WTC11 (cell line): ENCODE measurements at regions not wholly inside any gene's neighbourhood (a gene's known extent, or its start where the extent isn't known, plus 50 kb on each side); places are given as distances from the start of the nearest gene placed in this dataset.

Source experiments
- ATAC-seq: fragments of 200-7000 bp; cut with Tn5 transposase; 2 replicates; pipeline ENCODE4 v1.10.0; 2021; ENCODE audit warnings: mild to moderate bottlenecking, moderate library complexity
- CTCF ChIA-PET: fragments of 300-600 bp; sonication (Branson Sonifier 250); formaldehyde crosslinking; loops from one replicate; lab custom pipeline; 2021; ENCODE audit warnings: antibody characterized with exemption; lab: Charles Lee
- POLR2A ChIA-PET: fragments of 350-600 bp; sonication (Branson Sonifier 250); formaldehyde crosslinking; loops from one replicate; lab custom pipeline; 2021; ENCODE audit warnings: antibody characterized with exemption; lab: Charles Lee
- DNase-seq: peaks from one replicate; pipeline ENCODE4 v3.0.0; 2021; ENCODE audit warnings: low spot score
- H3K27ac Mint-ChIP-seq: 2 replicates; pipeline ENCODE4 v1.8.0; 2021; ENCODE audit warnings: mixed read lengths
- H3K27me3 Mint-ChIP-seq: 2 replicates; pipeline ENCODE4 v1.8.0; 2021; ENCODE audit warnings: low read depth, mild to moderate bottlenecking, moderate library complexity, mixed read lengths
- H3K36me3 Mint-ChIP-seq: 2 replicates; pipeline ENCODE4 v1.8.0; 2021; ENCODE audit warnings: mixed read lengths
- H3K4me1 Mint-ChIP-seq: 2 replicates; pipeline ENCODE4 v1.8.0; 2022; ENCODE audit warnings: mixed read lengths
- H3K4me3 Mint-ChIP-seq: 2 replicates; pipeline ENCODE4 v1.8.0; 2021; ENCODE audit warnings: mild to moderate bottlenecking, moderate library complexity, mixed read lengths
- H3K9me3 Mint-ChIP-seq: 2 replicates; pipeline ENCODE4 v1.8.0; 2021; ENCODE audit warnings: mixed read lengths
- ATF1 ChIP-seq: sonication (generic); formaldehyde crosslinking; IDR thresholded peaks from 2 replicates; pipeline ENCODE4 v1.8.1; 2023; ENCODE audit warnings: mild to moderate bottlenecking, moderate library complexity, missing genetic modification reagents
- ELF4 ChIP-seq: sonication (generic); formaldehyde crosslinking; IDR thresholded peaks from 2 replicates; pipeline ENCODE4 v1.8.1; 2022; ENCODE audit warnings: low read depth, mild to moderate bottlenecking, moderate library complexity, missing genetic modification reagents
- EMX1 ChIP-seq: fragments of 250-450 bp; sonication (Bioruptor Pico); IDR thresholded peaks from 2 replicates; pipeline ENCODE4 v1.8.0; 2021; ENCODE audit warnings: mild to moderate bottlenecking
- ETV6 ChIP-seq: sonication (generic); formaldehyde crosslinking; IDR thresholded peaks from 2 replicates; pipeline ENCODE4 v1.8.1; 2022; ENCODE audit warnings: mild to moderate bottlenecking, missing genetic modification reagents
- FOXP1 ChIP-seq: sonication (generic); formaldehyde crosslinking; IDR thresholded peaks from 2 replicates; pipeline ENCODE4 v1.8.0; 2022; ENCODE audit warnings: missing genetic modification reagents, mild to moderate bottlenecking, moderate library complexity, borderline replicate concordance
- NFE2L1 ChIP-seq: sonication (generic); formaldehyde crosslinking; IDR thresholded peaks from 2 replicates; pipeline ENCODE4 v1.8.1; 2023; ENCODE audit warnings: missing genetic modification reagents
- NFYB ChIP-seq: sonication (generic); formaldehyde crosslinking; conservative IDR thresholded peaks from 2 replicates; pipeline ENCODE4 v1.8.0; 2022; ENCODE audit warnings: low read depth, missing genetic modification reagents
- SMAD4 ChIP-seq: sonication (generic); formaldehyde crosslinking; IDR thresholded peaks from 2 replicates; pipeline ENCODE4 v1.8.0; 2022; ENCODE audit warnings: mild to moderate bottlenecking, missing genetic modification reagents
- TEAD1 ChIP-seq: sonication (generic); formaldehyde crosslinking; IDR thresholded peaks from 2 replicates; pipeline ENCODE4 v1.8.0; 2022; ENCODE audit warnings: mild to moderate bottlenecking, missing genetic modification reagents
- ZNF138 ChIP-seq: sonication (generic); formaldehyde crosslinking; conservative IDR thresholded peaks from 2 replicates; pipeline ENCODE4 v1.8.1; 2022; ENCODE audit warnings: mild to moderate bottlenecking, moderate library complexity, missing genetic modification reagents
- ZNF263 ChIP-seq: sonication (generic); formaldehyde crosslinking; IDR thresholded peaks from 2 replicates; pipeline ENCODE4 v1.8.1; 2022; ENCODE audit warnings: low read depth, mild to moderate bottlenecking, moderate library complexity, missing genetic modification reagents
- ZNF416 ChIP-seq: fragments of 250-450 bp; sonication (Bioruptor Pico); IDR thresholded peaks from 2 replicates; pipeline ENCODE4 v1.9.0; 2021; ENCODE audit warnings: mild to moderate bottlenecking, inconsistent platforms
- TF ChIP-seq, protein P1 (sequence below): sonication (generic); formaldehyde crosslinking; IDR thresholded peaks from 2 replicates; pipeline ENCODE4 v1.8.0; 2022; ENCODE audit warnings: missing genetic modification reagents
- TF ChIP-seq, protein P2 (sequence below): sonication (generic); formaldehyde crosslinking; IDR thresholded peaks from 2 replicates; pipeline ENCODE4 v1.8.1; 2022; ENCODE audit warnings: low read depth, mild to moderate bottlenecking, moderate library complexity, missing genetic modification reagents, borderline replicate concordance
- TF ChIP-seq, protein P3 (sequence below): sonication (generic); formaldehyde crosslinking; conservative IDR thresholded peaks from 2 replicates; pipeline ENCODE4 v1.8.1; 2022; ENCODE audit warnings: mild to moderate bottlenecking, missing genetic modification reagents
- TF ChIP-seq, protein P4 (sequence below): sonication (generic); formaldehyde crosslinking; IDR thresholded peaks from 2 replicates; pipeline ENCODE4 v1.8.1; 2023; ENCODE audit warnings: mild to moderate bottlenecking, missing genetic modification reagents, moderate library complexity
- TF ChIP-seq, protein P5 (sequence below): sonication (generic); formaldehyde crosslinking; IDR thresholded peaks from 2 replicates; pipeline ENCODE4 v1.8.1; 2022; ENCODE audit warnings: missing genetic modification reagents, borderline replicate concordance
- TF ChIP-seq, protein P6 (sequence below): fragments of 250-450 bp; sonication (Bioruptor Pico); IDR thresholded peaks from 2 replicates; pipeline ENCODE4 v1.9.0; 2021; ENCODE audit warnings: mild to moderate bottlenecking
- TF ChIP-seq, protein P7 (sequence below): sonication (generic); formaldehyde crosslinking; IDR thresholded peaks from 2 replicates; pipeline ENCODE4 v1.8.1; 2023; ENCODE audit warnings: mild to moderate bottlenecking, missing genetic modification reagents
- TF ChIP-seq, protein P8 (sequence below): sonication (generic); formaldehyde crosslinking; IDR thresholded peaks from 2 replicates; pipeline ENCODE4 v1.8.1; 2023; ENCODE audit warnings: mild to moderate bottlenecking, missing genetic modification reagents, moderate library complexity

DNA sequence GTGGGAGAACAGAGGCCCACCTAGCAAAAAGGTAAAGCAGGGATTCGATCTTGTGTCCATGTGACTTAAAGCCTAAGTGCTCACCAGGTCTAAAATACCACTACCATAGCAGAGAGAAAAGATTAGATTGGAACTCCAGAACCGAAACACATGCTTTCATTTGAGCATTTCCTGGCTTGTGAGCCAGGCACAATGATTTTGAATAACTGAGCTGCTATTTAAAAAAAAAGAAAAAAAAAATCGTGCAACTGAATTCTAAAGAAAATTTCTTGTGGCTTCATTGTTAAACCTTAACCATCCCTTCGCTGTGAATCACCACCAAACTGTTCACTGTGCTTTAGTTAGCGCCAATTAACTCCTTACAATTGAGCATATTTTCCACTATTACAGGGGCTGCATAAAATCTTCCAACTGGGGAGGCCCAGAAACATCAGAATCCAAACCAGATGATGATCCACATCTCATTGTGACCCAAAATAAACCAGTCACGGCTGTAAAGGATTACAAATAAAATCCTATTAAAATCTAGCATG lies 366.4 kb upstream of the ERCC4 start (continued):
- TF ChIP-seq, protein P1, sequence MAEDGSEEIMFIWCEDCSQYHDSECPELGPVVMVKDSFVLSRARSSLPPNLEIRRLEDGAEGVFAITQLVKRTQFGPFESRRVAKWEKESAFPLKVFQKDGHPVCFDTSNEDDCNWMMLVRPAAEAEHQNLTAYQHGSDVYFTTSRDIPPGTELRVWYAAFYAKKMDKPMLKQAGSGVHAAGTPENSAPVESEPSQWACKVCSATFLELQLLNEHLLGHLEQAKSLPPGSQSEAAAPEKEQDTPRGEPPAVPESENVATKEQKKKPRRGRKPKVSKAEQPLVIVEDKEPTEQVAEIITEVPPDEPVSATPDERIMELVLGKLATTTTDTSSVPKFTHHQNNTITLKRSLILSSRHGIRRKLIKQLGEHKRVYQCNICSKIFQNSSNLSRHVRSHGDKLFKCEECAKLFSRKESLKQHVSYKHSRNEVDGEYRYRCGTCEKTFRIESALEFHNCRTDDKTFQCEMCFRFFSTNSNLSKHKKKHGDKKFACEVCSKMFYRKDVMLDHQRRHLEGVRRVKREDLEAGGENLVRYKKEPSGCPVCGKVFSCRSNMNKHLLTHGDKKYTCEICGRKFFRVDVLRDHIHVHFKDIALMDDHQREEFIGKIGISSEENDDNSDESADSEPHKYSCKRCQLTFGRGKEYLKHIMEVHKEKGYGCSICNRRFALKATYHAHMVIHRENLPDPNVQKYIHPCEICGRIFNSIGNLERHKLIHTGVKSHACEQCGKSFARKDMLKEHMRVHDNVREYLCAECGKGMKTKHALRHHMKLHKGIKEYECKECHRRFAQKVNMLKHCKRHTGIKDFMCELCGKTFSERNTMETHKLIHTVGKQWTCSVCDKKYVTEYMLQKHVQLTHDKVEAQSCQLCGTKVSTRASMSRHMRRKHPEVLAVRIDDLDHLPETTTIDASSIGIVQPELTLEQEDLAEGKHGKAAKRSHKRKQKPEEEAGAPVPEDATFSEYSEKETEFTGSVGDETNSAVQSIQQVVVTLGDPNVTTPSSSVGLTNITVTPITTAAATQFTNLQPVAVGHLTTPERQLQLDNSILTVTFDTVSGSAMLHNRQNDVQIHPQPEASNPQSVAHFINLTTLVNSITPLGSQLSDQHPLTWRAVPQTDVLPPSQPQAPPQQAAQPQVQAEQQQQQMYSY (CRISPR knock-in tag): no peak
- TF ChIP-seq FOXP1 (CRISPR knock-in tag): no peak
- TF ChIP-seq, protein P2, sequence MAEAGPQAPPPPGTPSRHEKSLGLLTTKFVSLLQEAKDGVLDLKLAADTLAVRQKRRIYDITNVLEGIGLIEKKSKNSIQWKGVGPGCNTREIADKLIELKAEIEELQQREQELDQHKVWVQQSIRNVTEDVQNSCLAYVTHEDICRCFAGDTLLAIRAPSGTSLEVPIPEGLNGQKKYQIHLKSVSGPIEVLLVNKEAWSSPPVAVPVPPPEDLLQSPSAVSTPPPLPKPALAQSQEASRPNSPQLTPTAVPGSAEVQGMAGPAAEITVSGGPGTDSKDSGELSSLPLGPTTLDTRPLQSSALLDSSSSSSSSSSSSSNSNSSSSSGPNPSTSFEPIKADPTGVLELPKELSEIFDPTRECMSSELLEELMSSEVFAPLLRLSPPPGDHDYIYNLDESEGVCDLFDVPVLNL: no peak
- no peak for TF ChIP-seq ATF1
- TF ChIP-seq ZNF263 (CRISPR knock-in tag): no peak
- no peak for TF ChIP-seq NFE2L1 (CRISPR knock-in tag)

DNA sequence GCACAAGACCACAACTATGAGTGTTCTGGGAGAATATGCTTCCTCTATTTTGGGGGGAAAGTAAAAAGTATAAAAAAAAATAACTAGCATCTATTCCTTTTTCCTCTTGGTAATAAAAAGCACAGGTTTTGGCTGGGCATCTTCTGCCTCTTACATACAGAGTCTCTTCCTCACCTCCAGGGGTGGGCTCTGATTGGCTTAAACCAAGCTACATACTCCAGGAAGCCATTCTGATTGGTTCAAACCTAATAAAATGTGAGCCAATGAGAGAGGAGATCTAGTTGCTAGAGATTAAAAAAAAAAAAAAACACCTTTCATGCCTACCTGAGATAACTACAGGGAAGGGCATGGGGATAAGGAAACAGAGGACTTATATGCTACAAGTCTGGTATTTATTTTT lies 365.9 kb upstream of the ERCC4 start:
- Mint-ChIP-seq H3K9me3 (no peaks in the 10 kb centered on the region), H3K4me1 (peaks cover 32% of the 10 kb centered on the region), H3K27ac (no peak overlapping the region), H3K4me3 (no peak overlapping the region), H3K27me3 (no peaks in the 10 kb centered on the region), H3K36me3 (no peaks in the 10 kb centered on the region)
- CTCF ChIA-PET: interaction anchor here (0.9 kb wide), 1 partner anchor 312 kb away, joined by 3 read pairs; no protein-coding TSS in a partner anchor
- ATAC-seq: no peak
- TF ChIP-seq, protein P3, sequence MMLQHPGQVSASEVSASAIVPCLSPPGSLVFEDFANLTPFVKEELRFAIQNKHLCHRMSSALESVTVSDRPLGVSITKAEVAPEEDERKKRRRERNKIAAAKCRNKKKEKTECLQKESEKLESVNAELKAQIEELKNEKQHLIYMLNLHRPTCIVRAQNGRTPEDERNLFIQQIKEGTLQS: no peak
- TF ChIP-seq, protein P4, sequence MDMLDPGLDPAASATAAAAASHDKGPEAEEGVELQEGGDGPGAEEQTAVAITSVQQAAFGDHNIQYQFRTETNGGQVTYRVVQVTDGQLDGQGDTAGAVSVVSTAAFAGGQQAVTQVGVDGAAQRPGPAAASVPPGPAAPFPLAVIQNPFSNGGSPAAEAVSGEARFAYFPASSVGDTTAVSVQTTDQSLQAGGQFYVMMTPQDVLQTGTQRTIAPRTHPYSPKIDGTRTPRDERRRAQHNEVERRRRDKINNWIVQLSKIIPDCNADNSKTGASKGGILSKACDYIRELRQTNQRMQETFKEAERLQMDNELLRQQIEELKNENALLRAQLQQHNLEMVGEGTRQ (CRISPR knock-in tag): no peak
- no peak for TF ChIP-seq ZNF138 (CRISPR knock-in tag)
- TF ChIP-seq ELF4 (CRISPR knock-in tag): no peak
- TF ChIP-seq NFE2L1 (CRISPR knock-in tag): no peak
- no peak for TF ChIP-seq EMX1
- no peak for TF ChIP-seq ZNF416 (CRISPR knock-in tag)
- TF ChIP-seq NFYB: no peak
- POLR2A ChIA-PET: no interaction called here
- DNase-seq: no peak

DNA sequence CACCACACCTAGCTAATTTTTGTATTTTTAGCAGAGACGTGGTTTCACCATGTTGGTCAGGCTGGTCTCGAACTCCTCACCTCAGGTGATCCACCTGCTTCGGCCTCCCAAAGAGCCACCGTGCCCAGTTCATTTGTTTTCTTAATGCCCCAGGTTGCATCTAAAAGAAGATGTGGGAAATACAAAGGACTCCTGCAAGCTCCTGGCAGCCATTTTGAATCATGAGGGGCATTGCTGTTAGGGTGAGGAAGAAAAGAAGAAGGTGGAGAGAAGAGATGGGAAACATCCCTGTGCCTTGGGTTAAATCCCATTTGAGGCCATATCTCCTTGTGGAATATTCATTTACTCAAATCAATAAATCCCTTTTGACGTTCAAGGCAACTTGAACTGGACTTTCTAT lies 365.3 kb upstream of the ERCC4 start:
- no peaks in the 10 kb centered on the region for H3K36me3 Mint-ChIP-seq
- no peak for ATAC-seq
- POLR2A ChIA-PET: no interaction called here
- H3K27me3 Mint-ChIP-seq: no peaks in the 10 kb centered on the region
- no peak overlapping the region for H3K4me3 Mint-ChIP-seq
- TF ChIP-seq, protein P5, sequence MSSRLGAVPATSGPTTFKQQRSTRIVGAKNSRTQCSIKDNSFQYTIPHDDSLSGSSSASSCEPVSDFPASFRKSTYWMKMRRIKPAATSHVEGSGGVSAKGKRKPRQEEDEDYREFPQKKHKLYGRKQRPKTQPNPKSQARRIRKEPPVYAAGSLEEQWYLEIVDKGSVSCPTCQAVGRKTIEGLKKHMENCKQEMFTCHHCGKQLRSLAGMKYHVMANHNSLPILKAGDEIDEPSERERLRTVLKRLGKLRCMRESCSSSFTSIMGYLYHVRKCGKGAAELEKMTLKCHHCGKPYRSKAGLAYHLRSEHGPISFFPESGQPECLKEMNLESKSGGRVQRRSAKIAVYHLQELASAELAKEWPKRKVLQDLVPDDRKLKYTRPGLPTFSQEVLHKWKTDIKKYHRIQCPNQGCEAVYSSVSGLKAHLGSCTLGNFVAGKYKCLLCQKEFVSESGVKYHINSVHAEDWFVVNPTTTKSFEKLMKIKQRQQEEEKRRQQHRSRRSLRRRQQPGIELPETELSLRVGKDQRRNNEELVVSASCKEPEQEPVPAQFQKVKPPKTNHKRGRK: no peak
- TF ChIP-seq ZNF138 (CRISPR knock-in tag) (no peak), SMAD4 (CRISPR knock-in tag) (no peak), TEAD1 (CRISPR knock-in tag) (no peak), ETV6 (no peak), EMX1 (no peak)
- TF ChIP-seq, protein P6, sequence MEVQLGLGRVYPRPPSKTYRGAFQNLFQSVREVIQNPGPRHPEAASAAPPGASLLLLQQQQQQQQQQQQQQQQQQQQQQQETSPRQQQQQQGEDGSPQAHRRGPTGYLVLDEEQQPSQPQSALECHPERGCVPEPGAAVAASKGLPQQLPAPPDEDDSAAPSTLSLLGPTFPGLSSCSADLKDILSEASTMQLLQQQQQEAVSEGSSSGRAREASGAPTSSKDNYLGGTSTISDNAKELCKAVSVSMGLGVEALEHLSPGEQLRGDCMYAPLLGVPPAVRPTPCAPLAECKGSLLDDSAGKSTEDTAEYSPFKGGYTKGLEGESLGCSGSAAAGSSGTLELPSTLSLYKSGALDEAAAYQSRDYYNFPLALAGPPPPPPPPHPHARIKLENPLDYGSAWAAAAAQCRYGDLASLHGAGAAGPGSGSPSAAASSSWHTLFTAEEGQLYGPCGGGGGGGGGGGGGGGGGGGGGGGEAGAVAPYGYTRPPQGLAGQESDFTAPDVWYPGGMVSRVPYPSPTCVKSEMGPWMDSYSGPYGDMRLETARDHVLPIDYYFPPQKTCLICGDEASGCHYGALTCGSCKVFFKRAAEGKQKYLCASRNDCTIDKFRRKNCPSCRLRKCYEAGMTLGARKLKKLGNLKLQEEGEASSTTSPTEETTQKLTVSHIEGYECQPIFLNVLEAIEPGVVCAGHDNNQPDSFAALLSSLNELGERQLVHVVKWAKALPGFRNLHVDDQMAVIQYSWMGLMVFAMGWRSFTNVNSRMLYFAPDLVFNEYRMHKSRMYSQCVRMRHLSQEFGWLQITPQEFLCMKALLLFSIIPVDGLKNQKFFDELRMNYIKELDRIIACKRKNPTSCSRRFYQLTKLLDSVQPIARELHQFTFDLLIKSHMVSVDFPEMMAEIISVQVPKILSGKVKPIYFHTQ (CRISPR knock-in tag): no peak
- TF ChIP-seq, protein P7, sequence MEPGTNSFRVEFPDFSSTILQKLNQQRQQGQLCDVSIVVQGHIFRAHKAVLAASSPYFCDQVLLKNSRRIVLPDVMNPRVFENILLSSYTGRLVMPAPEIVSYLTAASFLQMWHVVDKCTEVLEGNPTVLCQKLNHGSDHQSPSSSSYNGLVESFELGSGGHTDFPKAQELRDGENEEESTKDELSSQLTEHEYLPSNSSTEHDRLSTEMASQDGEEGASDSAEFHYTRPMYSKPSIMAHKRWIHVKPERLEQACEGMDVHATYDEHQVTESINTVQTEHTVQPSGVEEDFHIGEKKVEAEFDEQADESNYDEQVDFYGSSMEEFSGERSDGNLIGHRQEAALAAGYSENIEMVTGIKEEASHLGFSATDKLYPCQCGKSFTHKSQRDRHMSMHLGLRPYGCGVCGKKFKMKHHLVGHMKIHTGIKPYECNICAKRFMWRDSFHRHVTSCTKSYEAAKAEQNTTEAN (CRISPR knock-in tag): no peak
- TF ChIP-seq, protein P8, sequence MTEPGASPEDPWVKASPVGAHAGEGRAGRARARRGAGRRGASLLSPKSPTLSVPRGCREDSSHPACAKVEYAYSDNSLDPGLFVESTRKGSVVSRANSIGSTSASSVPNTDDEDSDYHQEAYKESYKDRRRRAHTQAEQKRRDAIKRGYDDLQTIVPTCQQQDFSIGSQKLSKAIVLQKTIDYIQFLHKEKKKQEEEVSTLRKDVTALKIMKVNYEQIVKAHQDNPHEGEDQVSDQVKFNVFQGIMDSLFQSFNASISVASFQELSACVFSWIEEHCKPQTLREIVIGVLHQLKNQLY (CRISPR knock-in tag): no peak
- TF ChIP-seq, all 79 proteins: peak for 0
- Mint-ChIP-seq H3K4me1 (peaks cover 32% of the 10 kb centered on the region), H3K27ac (no peak overlapping the region), H3K9me3 (no peaks in the 10 kb centered on the region)
- DNase-seq: no peak
- CTCF ChIA-PET: interaction anchor here (0.9 kb wide), 1 partner anchor 311 kb away, joined by 3 read pairs; no protein-coding TSS in a partner anchor
